HS-27A (cell line): ENCODE measurements at regions not wholly inside any gene's neighbourhood (a gene's known extent, or its start where the extent isn't known, plus 50 kb on each side); places are given as distances from the start of the nearest gene placed in this dataset.
A peak's percentile ranks its signal among the peaks of the same experiment; 100 is the strongest.
"Not testable (repeated sequence)": the region's sequence is repeated elsewhere in the genome, so short reads cannot be mapped to it uniquely, and the experiment has no call there.

Experiments
- DNase-seq: peaks from one replicate; pipeline ENCODE4 v3.0.0-alpha.2; 2012; ENCODE audit warnings: low read depth, missing footprints

DNA sequence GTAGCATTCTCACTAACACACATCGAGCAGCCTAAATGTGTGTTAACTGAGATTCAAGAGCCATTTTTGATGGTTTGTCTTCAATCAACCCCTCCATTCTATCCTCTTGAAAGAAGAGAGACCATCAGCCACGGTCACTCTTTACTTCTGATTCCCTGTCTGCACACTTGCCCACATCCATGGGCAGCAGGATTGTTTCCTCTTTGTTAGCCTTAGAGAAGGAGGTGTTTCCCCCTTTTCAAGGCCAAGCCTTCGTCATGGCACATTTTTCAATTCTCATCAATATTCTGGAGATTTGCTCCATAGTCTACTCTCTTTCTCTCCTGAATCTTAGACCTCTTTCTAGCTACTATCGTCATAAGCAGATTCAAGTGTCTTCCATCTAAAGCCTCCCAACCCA, 522.4 kb upstream of the NAALADL2 start:
- no peak for DNase-seq

DNA sequence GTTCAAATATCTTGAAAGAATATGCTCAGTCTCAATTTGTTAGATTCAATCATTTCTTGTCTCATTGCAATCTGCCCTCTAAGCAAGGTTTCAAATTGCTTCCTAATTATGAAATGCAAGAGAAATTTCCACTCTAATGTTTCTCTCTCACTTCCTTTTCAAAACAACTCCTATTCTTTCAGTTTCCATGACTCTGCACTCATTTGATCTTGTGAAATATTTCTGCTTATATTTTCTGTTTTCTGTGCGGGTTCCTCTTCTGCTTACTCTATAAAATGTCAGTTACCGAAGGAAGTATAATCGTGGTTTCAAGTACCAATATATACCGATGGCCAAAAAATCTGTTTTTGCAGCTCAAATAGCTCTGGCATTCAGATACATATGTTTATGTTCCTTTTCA, 521.9 kb upstream of the NAALADL2 start:
- no peak for DNase-seq

DNA sequence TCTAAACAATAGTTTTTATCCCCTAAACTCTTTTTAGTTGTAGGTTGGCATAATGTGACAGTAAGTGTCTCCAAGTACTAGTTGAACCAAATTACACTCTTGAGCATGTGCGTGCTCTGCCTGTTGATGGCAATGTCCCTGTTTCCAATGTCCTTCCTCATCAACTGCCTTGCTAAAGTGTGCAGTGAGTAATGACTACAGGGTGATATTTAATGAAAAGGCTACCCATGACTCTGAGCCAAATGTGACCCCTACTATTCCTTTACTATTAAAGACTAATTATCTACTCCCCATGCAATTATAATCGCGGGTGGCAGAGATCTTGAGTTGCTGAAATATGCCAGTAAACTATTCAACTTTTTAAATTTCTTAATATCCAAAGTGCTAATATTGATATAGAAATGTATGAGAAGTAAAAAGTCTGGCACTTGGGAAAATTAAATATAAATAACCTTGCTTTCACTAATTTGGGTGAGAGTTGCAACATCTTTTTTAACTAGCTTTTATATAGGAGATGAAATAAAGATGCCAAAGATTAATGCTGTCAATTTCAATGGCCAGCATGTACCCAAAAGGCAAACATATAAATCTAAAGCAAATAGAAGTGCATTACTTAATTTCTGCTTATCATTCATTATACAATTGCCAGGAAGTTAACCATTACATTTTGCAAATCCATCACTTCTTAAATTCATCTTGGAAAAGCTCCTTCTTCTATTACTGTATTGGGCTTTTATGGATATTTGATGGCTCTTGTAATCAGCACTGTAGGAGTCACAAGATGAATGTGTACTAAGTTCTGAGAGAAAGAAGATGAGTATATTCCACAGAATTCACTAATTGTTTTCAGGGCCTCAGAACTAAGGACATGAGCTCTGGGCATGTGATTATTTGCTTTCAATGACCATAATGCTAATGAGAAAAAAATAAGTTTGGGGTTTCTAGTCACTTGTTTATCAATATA, 518.2 kb upstream of the NAALADL2 start:
- no peak for DNase-seq

DNA sequence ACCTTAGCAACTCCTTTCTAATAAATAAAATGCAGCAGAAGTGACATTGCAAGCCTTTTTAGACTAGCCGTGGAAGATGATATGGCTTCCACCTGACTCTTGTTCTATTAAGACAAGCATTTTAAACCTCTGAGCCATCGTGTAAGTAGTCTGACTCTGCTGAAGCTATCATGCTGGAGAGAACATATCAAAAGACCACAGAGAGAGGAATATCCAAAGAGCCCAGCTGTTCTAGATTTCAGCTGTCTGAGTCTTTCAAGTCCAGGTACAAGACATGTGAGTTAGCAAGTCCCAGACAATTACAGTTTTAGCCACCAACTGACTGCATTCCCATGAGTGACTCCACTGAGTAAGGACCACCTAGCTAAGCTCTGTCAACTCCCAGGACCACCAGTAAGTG, 517.0 kb upstream of the NAALADL2 start:
- no peak for DNase-seq

DNA sequence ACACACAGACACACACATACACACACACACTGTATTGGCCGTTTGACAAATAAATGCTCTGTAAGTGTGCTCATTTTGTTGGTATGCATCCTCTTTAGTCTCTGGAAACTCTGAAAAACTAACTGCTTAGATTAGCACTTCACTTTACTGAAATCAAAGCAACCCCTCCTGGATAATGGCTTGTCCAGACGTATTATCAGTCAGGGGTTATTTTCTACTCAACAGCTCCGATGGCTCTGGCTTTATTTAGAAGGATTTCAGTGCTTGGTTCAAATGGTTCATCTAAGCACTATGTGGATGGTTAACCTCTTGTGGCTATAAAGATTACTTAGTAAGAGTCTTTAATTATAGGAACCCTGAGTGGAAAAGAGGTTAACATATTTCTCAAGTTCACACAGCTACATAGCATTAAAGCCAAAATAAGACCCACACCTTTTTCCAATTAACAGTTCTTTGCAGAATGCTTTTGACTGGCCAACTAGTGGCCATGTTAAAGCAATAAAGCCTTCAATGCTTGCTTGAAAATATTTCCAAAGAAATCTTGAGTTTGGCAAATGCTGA, 516.1 kb upstream of the NAALADL2 start:
- no peak for DNase-seq

DNA sequence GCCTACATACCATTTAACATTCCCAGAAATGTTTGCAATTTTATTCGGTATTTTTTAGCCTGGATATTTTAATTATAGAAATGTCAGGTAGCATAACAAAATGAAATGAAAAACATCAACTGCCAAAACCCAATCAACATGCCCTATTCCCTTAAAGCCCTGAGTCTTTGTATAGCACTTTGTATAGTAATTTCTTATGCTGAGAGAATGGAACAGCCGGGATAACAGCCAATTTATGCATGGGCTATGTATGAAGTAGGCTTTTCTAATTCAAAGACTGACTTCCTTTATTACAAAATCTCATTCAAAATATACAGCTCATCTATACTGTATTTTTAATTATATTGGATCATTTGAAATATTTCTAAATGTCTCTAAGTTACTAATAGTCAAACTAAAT, 513.0 kb upstream of the NAALADL2 start:
- DNase-seq: no peak

DNA sequence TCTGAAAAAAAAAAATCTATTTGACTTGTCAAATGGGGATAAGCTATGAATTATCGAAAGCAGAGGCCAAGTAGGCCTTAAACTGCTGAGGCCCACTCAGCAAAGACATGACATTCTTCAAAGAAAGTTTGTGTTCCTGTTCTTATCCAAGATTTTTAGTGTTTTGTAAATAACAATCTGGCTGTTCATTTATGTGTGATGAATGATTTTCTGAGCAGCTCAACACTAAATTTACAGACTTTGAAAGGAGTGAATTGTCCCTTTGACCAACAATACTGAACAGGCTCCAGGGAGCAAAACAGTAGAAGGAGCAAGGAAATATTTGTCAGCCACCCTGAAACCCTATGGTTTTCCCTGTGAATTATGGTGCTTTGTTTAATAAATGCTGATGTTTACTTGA, 512.6 kb upstream of the NAALADL2 start:
- DNase-seq: no peak

DNA sequence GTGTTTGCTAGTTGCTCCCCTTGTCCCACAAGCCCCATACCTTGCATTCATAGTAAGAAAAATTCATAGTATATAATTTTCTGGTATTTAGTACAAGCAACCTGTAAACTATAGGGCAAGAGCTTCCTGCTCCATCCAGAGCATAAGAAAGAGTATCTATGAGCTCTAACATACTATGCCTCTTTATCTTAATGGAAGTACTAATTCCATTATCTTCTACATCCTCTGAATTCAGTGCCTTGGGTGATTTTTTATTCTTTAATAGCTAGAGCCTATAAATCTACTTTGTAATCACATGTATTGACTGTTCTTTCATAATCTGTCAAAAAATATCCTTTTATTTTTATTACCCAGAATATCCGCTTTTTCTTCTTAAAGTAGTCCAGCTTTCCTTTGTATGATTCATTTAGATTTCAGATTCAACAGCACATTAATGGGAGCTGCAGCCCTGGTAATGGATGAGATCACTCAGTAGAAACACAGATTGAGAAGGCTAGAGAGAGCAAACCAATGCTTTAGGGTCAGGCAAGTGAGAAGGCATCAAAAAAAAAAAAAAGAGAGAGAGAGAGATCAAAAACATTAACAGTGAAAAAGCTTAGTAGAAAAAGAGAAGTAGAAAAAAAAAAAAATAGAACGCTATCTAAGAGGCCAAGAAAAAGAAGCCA, 511.5 kb upstream of the NAALADL2 start:
- DNase-seq: no peak

DNA sequence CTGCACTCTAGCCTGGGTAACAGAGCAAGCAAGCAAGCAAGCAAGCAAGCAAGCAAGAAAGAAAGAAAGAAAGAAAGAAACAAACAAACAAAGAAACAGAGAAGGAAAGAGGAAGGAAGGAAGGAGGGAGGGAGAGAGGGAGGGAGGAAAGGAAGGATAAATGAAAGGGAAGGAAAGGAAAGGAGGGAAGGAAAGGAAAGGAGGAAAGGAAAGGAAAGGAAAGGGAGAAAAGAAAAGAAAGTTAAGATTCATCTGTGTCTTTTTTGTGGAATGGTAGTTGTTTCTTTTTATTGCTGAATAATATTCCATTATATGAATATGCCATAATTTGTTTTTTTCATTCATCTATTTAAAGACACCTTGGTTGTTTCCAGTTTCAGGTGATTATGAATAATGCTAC, 506.9 kb upstream of the NAALADL2 start:
- no peak for DNase-seq

DNA sequence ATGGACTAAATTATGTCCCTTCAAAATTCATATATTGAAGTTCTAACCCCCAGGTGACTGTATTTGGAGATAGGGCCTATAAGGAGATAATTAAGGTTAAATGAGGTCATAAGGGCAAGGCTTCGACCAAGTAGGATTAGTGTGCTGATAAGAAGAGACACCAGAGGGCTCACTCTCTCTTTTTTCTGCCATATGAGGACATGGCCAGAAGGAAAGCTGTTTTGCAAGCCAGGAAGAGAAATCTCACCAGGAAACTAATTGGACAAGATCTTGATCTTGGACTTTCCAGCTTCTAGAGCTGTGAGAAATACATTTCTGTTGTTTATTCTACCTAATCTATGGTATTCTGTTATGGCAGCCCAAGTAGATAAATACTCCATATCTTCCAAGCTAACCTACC, 503.6 kb upstream of the NAALADL2 start:
- peak; percentile 26 for DNase-seq

DNA sequence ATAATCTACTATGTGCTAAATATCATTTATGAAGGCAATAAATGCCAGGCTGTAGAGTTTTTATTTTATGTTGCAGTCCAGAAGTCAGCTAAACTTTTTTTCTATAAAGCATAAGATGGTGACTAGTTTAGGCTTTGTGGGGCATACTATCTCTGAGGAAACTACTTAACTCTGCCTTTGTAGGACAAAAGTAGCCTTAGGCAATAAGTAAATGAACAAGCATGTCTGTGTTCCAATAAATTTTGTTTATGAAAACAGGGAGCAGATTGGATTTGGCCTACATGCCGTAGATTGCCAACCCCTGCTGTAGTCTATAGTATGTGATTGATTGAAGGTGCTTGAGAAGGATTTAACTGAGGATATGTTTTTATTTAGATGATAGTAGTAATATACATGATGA, 502.5 kb upstream of the NAALADL2 start:
- DNase-seq: no peak

DNA sequence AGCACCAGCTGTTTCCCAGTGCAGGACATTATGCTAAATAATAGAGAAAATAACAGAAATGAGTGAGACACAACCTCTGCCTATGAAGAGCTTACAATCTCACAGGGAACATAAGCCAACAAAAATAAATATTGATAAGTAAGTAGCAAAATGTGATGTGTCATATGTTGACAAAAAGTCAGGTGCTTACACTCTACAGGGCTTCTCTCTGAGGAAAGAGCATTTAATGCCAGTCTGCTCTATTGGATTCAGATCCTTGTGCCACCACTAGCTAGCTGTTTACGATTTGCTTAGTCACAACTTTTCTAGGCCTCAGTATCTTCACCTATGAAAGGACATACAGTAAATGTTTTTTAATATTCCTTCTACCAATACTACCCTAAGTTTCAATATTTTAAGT, 500.9 kb upstream of the NAALADL2 start:
- no peak for DNase-seq

DNA sequence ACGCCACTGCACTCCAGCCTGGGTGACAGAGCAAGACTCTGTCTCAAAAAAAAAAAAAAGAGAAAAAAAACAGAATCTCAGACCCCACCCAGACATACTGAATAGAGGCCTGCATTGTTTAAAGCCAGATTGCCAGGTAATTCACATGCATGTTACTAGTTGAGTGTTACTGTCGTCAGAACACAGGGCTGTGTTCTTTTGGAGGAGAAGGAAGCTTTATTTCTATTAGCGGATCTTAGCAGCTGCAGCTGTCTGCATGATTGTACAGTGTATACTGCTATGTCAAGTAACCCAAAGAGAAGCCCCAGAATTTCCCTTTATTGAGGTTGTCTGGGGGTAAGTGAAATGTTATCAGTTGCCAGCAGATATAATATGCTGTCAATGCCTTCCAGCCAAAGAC, 496.6 kb upstream of the NAALADL2 start:
- no peak for DNase-seq

DNA sequence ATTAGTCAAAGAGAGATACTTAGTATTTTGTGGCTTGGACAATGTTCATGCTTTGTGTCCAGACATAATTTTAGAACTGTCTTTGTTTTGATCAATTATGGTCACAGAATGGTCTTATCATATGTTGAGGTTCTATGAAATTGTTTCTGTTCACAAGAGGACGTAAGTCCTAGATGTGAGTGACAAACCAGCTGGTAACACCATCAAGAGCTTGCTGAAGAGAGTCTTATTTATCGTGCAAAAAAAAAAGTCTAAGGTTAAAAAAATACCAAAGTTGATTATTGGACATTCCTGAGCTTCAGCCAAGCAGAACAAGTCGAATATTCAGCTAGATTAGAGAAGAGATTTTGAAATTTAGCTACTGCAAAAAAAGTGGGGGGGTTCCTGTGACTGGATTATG, 495.9 kb upstream of the NAALADL2 start:
- DNase-seq: no peak

DNA sequence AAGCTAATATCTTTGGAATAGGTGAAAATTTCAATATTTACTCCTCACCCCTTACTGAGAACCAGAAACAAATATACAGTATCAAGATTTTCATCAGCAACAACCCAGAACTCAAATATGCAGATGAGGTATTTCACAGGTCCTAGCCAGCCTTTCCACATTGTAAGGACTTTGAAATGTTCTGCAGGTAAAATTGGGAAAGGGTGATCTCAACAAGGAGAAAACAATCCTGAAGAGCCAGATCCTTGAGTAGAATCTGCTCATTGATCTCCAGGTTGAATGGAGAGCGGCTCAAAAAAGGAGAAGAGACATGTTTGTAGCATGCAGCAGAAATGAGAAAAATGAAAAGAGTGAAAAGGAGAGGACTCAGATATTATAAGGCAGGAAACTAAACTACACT, 493.3 kb upstream of the NAALADL2 start:
- no peak for DNase-seq

DNA sequence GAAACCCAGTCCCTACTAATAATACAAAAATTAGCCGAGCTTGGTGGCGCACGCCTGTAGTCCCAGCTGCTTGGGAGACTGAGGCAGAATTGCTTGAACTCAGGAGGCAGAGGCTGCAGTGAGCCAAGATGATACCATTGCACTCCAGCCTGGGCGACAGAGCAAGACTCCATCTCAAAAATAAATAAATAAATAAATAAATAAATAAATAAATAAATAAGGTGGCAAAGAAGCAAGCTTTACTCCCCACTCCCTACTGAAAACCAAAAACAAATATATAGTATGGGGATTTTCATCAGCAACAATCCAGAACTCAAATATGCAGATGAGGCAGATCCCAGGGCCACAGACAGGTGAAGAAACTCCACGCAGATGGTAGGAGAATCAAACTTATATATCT, 492.2 kb upstream of the NAALADL2 start:
- not testable (repeated sequence) for DNase-seq

DNA sequence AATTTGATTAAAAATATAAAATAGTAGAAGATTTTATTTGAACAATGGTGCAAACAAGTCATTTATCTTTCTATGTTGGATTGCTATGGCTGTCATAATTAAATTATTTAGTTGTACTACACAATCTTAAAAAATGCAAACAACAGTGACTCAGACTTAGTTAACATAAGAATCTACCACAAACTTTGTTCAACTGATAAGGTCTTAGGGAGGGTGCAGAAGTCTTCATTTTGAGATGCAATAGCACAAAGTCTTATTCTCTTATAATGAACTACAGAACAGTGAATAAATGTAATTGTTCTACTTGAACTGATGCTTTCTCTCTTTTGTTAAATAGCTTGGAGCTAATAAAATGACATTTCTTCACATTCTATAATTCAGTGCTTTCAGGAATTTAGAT, 482.8 kb upstream of the NAALADL2 start:
- DNase-seq: no peak

DNA sequence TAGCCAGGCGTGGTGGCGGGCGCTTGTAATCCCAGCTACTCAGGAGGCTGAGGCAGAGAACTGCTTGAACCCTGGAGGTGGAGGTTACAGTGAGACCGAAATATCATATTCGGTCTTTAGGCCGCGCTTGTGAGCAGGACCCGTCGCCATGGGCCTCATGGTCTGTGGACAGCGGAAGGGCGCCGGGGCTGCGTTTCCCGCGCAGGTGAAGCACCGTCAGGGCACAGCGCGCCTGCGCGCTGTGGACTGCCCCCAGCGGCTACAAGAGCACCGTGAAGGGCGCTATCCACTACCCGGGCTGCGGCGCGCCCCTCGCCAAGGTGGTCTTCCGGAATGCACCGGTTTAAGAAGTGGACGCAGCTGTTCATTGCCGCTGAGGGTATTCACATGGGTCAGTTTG, 482.0 kb upstream of the NAALADL2 start:
- no peak for DNase-seq

DNA sequence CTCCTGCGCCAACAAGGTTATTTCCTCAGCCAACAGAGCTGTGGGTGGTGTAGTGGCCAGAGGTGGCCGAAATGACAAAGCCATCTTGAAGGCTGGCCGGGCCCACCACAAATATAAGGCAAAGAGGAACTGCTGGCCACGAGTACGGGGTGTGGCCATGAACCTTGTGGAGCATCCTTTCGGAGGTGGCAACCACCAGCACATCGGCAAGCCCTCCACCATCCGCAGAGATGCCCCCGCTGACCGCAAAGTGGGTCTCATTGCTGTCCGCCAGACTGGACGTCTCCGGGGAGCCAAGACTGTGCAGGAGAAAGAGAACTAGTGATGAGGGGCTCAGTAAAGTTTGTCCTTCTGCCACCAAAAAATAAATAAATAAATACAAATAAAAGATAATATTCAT, 481.4 kb upstream of the NAALADL2 start:
- DNase-seq: no peak

DNA sequence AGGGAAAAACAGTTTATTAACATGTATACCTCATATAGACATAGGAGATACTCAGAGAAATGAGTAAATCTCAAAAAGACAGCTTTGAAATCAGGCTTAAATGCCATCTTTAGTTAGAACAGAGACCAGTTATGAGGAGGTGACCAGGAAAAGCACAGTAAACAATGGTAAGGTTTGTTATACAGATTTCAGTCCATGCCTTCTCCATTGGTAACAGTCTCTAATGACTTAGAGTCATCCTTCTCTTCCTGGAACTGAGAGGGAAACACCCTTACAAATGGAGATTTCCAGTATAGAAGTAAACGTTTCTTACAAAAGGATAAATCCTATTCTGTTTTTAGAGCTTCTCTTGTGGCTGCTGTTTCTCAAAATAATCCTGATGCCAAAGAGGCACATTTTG, 476.3 kb upstream of the NAALADL2 start:
- DNase-seq: no peak

DNA sequence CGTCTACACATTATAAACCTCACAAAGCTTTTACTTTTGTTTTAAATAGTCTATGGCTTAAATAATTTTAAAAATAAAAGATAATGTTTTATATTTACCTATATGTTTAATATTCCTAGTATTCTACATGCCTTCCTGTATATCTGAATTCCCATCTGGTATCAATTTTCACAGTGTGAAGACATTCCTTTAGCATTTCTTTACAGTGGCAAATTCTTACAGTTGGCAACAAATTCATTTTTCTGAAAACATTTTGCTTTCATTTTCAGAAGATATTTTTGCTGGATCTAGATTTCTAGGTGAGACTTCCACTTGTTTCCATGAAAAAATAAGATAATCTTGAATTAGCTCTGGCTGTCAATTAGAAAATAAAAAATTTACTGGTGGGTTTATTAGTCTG, 471.4 kb upstream of the NAALADL2 start:
- no peak for DNase-seq

DNA sequence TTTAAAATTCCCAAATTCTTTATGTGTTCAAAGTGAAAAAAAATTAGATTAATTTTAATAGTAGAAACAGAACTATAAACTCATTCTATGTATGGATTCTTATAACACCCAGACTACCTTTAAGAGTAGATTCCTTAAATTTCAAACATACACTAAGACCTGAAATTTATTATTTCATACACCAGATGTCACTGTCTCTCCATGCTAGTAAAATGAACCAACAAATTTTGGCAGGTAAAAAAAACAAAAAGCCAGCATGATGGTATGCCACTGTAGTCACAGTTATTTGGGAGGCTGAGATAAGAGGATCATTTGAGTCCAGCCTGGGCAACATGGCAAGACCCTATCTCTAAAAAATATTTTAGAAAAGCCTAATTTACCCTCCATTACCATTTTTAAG, 461.3 kb upstream of the NAALADL2 start:
- DNase-seq: no peak

DNA sequence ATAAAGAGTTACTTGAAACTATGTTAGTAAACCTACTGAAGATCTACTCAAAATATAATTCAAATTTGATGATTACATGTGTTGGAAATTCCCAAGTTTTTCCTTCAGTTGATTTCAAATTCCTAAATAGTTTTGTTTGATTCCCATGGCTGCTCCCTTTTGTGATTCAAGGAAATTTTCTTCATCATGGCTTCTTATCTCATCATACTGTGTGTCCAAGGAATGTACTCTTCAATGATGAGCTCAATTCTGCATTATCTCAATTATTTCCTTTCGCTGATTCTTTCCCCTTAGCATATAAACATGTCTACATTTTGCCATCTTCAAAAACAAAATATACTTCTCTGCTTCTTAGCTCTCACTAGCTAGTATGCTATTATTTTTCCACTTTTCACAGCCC, 460.4 kb upstream of the NAALADL2 start:
- no peak for DNase-seq
